ENCODE measurements at regions not wholly inside any gene's neighbourhood (a gene's known extent, or its start where the extent isn't known, plus 50 kb on each side); places are given as distances from the start of the nearest gene placed in this dataset.
A peak's percentile ranks its signal among the peaks of the same experiment; 100 is the strongest.

- TF ChIP-seq, protein P1, sequence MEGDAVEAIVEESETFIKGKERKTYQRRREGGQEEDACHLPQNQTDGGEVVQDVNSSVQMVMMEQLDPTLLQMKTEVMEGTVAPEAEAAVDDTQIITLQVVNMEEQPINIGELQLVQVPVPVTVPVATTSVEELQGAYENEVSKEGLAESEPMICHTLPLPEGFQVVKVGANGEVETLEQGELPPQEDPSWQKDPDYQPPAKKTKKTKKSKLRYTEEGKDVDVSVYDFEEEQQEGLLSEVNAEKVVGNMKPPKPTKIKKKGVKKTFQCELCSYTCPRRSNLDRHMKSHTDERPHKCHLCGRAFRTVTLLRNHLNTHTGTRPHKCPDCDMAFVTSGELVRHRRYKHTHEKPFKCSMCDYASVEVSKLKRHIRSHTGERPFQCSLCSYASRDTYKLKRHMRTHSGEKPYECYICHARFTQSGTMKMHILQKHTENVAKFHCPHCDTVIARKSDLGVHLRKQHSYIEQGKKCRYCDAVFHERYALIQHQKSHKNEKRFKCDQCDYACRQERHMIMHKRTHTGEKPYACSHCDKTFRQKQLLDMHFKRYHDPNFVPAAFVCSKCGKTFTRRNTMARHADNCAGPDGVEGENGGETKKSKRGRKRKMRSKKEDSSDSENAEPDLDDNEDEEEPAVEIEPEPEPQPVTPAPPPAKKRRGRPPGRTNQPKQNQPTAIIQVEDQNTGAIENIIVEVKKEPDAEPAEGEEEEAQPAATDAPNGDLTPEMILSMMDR (IDR thresholded peaks at IDR 0.05): no peak
- Histone ChIP-seq H3K27ac (peak overlapping the region; percentile 59 to 62), H3K27me3 (no peaks in the 10 kb centered on the region), H3K4me1 (peaks cover 0 to 54% (median 20%) of the 10 kb centered on the region in 4 donors), H3K36me3 (no peaks in the 10 kb centered on the region), H3K9me3 (no peaks in the 10 kb centered on the region), H3K4me3 (no peak overlapping the region)
- intact Hi-C loops (cut with DNase I; ENCODE audit: low total_unique reads): no loop called here
- DNase-seq: no peak
Measured at GRCh38 chr5:57696825-57697570, 214.4 kb upstream of the ACTBL2 start.

GRCh38 chr5:57696389-57696769, 213.8 kb upstream of the ACTBL2 start:
- DNase-seq: no peak
- intact Hi-C loops (cut with DNase I; ENCODE audit: low total_unique reads): no loop called here
- Histone ChIP-seq H3K4me3 (no peak overlapping the region), H3K4me1 (peaks cover 0 to 56% (median 20%) of the 10 kb centered on the region in 4 donors), H3K27me3 (no peaks in the 10 kb centered on the region), H3K36me3 (no peaks in the 10 kb centered on the region), H3K27ac (peak overlapping the region; percentile 59 to 62), H3K9me3 (no peaks in the 10 kb centered on the region)
- TF ChIP-seq, protein P1 (IDR thresholded peaks at IDR 0.05): no peak

DNA sequence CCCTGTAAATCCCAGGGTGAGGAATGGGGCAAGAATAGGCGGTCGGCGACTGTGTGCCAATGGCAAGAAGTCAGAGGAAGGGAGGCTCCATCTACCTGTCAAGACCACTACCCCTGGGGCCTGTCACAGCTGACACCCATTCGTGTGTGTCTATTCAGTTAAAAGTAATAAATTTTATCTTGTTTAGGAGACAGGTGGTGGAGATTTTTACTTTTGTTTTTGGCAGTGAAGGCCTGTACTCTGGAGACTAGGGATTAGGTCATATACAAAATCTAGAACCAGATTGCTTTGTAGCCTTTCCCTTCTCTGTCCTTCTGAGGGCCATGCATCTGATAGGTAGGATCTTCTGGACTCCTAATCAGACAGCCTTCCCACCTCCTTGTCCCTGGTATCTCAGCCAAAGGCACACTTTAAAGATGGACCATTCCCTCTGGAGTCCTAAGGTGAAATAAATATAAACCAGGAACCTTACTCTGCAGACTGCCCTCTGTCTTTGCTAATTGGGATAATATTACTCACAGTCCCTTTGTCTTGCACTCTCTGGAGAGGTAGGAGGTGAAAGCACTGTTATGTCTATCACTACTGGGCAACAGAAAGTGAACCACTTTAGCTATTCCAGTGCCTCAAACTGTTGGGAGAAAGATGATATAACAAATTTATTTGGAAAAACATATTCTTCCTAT, 213.2 kb upstream of the ACTBL2 start:
- Histone ChIP-seq H3K27me3 (no peaks in the 10 kb centered on the region), H3K36me3 (no peaks in the 10 kb centered on the region), H3K9me3 (no peaks in the 10 kb centered on the region), H3K27ac (peak overlapping the region; percentile 59 to 62), H3K4me1 (peaks cover 0 to 56% (median 20%) of the 10 kb centered on the region in 4 donors), H3K4me3 (no peak overlapping the region)
- no peak for DNase-seq
- TF ChIP-seq, protein P1 (IDR thresholded peaks at IDR 0.05): no peak
- intact Hi-C loops (cut with DNase I; ENCODE audit: low total_unique reads): no loop called here

DNA sequence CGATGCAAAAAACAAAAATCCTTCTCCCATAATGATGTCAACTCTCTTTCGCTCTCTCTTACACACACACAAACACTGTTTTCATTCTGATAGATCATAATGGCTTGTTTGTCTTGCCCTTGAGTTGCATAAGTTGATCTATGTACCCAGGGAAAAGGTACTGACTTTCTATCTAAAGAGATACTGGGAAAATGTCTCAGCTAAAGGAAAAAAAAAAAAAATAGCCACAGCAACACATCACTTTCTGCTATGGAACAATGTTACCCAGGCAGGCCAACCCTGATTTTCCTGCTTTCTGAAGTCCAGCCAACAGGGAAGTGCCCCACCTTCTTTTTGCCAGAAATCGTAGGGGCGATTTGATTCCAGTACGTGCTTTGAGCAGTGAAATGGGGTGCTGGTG, 212.6 kb upstream of the ACTBL2 start:
- H3K27me3 ChIP-seq: no peaks in the 10 kb centered on the region
- no peak overlapping the region for H3K4me3 ChIP-seq
- peaks cover 0 to 56% (median 20%) of the 10 kb centered on the region in 4 donors for H3K4me1 ChIP-seq
- intact Hi-C loops (cut with DNase I; ENCODE audit: low total_unique reads): no loop called here
- no peaks in the 10 kb centered on the region for H3K36me3 ChIP-seq
- H3K27ac ChIP-seq: peak overlapping the region; percentile 59 to 62
- TF ChIP-seq, protein P1 (IDR thresholded peaks at IDR 0.05): no peak
- no peaks in the 10 kb centered on the region for H3K9me3 ChIP-seq
- no peak for DNase-seq

DNA sequence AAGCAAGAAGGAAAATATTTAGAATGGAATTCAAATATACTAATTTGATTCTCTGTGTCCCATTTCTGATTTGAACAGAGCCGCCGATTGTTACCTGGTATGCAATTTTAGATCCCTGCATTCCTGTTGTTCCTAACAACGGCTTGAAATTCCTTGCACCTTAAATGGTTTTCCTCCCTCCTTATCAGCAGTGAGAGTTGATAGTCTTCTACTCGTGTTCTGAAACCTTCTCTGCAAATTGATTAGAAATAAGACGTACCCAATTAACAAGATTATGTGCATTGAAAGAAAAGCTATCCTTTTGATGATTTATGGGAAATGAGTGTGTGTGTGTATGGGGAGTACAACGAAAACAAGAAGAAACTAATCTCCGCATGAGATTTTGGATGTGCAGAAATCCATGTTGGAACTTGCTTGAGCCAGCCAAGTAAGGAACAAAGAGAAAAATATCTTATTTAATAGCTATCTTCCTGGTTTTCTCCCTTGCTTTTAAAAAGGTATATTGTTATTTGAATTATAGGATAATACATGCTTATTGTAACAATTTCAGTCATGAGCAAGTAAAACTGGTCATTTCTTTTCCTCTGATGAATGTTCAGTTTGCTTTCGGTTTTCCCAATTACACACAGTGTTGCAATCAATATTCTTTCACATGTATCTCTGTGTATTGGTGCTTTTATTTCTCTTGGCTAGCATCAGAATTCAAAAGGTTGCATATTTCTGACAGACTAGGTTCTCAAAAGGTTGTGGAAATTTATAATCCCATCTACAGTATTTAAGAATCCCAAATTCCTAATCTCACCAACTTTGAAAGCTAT, 211.1 kb upstream of the ACTBL2 start:
- H3K4me1 ChIP-seq: peaks cover 0 to 54% (median 20%) of the 10 kb centered on the region in 4 donors
- intact Hi-C loops (cut with DNase I; ENCODE audit: low total_unique reads): no loop called here
- no peak for DNase-seq

More for the DNA sequence above, 211.1 kb upstream of the ACTBL2 start:
- Histone ChIP-seq H3K36me3 (no peaks in the 10 kb centered on the region), H3K27me3 (no peaks in the 10 kb centered on the region), H3K9me3 (no peaks in the 10 kb centered on the region), H3K27ac (peak overlapping the region in 1 of 2 donors; percentile 65), H3K4me3 (no peak overlapping the region)
- TF ChIP-seq, protein P1 (IDR thresholded peaks at IDR 0.05): no peak

Data from tibial artery (tissue), 4 donors.